Caco-2 (cell line): ENCODE measurements at regions not wholly inside any gene's neighbourhood (a gene's known extent, or its start where the extent isn't known, plus 50 kb on each side); places are given as distances from the start of the nearest gene placed in this dataset.

ENCODE experiments used
- BruUV-seq: library from RNA; stranded (reverse); fragments of 400-500 nt; replicated peaks from 2 replicates; lab custom pipeline; 2021; lab: Mats Ljungman, UMichigan
- CTCF ChIA-PET: fragments of 300-600 bp; sonication (Branson Sonifier 250); formaldehyde crosslinking; loops from one replicate; lab custom pipeline; 2022; ENCODE audit warnings: antibody characterized with exemption; lab: Charles Lee
- POLR2A ChIA-PET: fragments of 300-600 bp; sonication (Branson Sonifier 250); formaldehyde crosslinking; loops from one replicate; lab custom pipeline; 2022; ENCODE audit warnings: antibody characterized with exemption; lab: Charles Lee
- DNase-seq, 2 experiments: peaks; one replicate each; pipeline versions ENCODE4 v3.0.0 to v3.0.0-alpha.2; 2020 to 2022
- H3K27me3 ChIP-seq: replicated peaks from 2 replicates; pipeline ENCODE4 v1.6.0; 2011; ENCODE audit warnings: low read length; ENCODE audit not compliant: control insufficient read depth, insufficient read depth
- H3K36me3 ChIP-seq: 2 replicates; pipeline ENCODE4 v1.5.1; 2011; ENCODE audit warnings: low read length; ENCODE audit not compliant: control insufficient read depth, insufficient read depth
- H3K4me1 ChIP-seq: fragments of 250-450 bp; sonication (Bioruptor Pico); 2 replicates; pipeline ENCODE4 v1.5.1; 2020; ENCODE audit warnings: mild to moderate bottlenecking
- H3K4me3 ChIP-seq: 2 replicates; pipeline ENCODE4 v1.5.1; 2011; ENCODE audit warnings: low read depth, mild to moderate bottlenecking, control low read depth, low read length
- H3K9me3 ChIP-seq: fragments of 250-450 bp; sonication (Bioruptor Pico); 2 replicates; pipeline ENCODE4 v1.5.1; 2020; ENCODE audit warnings: mild to moderate bottlenecking, moderate library complexity
- H3K27ac Mint-ChIP-seq: one replicate; pipeline ENCODE4 v1.8.0; 2022; ENCODE audit warnings: mixed read lengths; ENCODE audit not compliant: unreplicated experiment
- H3K27me3 Mint-ChIP-seq: one replicate; pipeline ENCODE4 v1.8.0; 2022; ENCODE audit warnings: mixed read lengths; ENCODE audit not compliant: insufficient read depth, unreplicated experiment
- H3K36me3 Mint-ChIP-seq: one replicate; pipeline ENCODE4 v1.8.0; 2022; ENCODE audit warnings: mild to moderate bottlenecking, mixed read lengths; ENCODE audit not compliant: insufficient read depth, unreplicated experiment
- H3K4me1 Mint-ChIP-seq: one replicate; pipeline ENCODE4 v1.8.0; 2022; ENCODE audit warnings: low read depth, mixed read lengths; ENCODE audit not compliant: unreplicated experiment
- H3K4me3 Mint-ChIP-seq: one replicate; pipeline ENCODE4 v1.8.0; 2022; ENCODE audit warnings: mild to moderate bottlenecking, moderate library complexity, mixed read lengths; ENCODE audit not compliant: unreplicated experiment
- H3K9me3 Mint-ChIP-seq: one replicate; pipeline ENCODE4 v1.8.0; 2022; ENCODE audit warnings: mixed read lengths; ENCODE audit not compliant: unreplicated experiment
- intact Hi-C: fragments of 100-400 bp; cut with micrococcal nuclease; formaldehyde crosslinking; loops from one replicate; pipeline ENCODE4 v1.10.0; 2022; ENCODE audit not compliant: unreplicated experiment
- TF ChIP-seq, protein P1 (sequence below), 2 experiments: fragments of 200-600 bp in 1 of 2; IDR thresholded peaks; 1 replicate in 1 of 2; 2 replicates in 1 of 2; pipeline versions ENCODE4 v1.5.1 to v1.8.0; 2011 to 2022; ENCODE audit warnings: antibody characterized with exemption in 1 of 2, control low read depth in 1 of 2, inconsistent platforms in 1 of 2, low read depth in 1 of 2, low read length in 1 of 2, mild to moderate bottlenecking in 1 of 2, moderate library complexity in 1 of 2; ENCODE audit not compliant: insufficient read depth in 1 of 2, severe bottlenecking in 1 of 2, unreplicated experiment in 1 of 2

GRCh38 chr2:114218383-114218782, 224.1 kb upstream of the DPP10 start:
- TF ChIP-seq, protein P1, sequence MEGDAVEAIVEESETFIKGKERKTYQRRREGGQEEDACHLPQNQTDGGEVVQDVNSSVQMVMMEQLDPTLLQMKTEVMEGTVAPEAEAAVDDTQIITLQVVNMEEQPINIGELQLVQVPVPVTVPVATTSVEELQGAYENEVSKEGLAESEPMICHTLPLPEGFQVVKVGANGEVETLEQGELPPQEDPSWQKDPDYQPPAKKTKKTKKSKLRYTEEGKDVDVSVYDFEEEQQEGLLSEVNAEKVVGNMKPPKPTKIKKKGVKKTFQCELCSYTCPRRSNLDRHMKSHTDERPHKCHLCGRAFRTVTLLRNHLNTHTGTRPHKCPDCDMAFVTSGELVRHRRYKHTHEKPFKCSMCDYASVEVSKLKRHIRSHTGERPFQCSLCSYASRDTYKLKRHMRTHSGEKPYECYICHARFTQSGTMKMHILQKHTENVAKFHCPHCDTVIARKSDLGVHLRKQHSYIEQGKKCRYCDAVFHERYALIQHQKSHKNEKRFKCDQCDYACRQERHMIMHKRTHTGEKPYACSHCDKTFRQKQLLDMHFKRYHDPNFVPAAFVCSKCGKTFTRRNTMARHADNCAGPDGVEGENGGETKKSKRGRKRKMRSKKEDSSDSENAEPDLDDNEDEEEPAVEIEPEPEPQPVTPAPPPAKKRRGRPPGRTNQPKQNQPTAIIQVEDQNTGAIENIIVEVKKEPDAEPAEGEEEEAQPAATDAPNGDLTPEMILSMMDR (IDR thresholded peaks at IDR 0.05; ENCODE audit: insufficient read depth in 1 of 2, low read depth in 1 of 2, low read length in 1 of 2, severe bottlenecking in 1 of 2, unreplicated experiment in 1 of 2), result no peak
- Mint-ChIP-seq H3K4me3 (no peak overlapping the region), H3K27me3 (peaks cover 5% of the 10 kb centered on the region), H3K27ac (no peak overlapping the region), H3K4me1 (peaks cover 9% of the 10 kb centered on the region), H3K9me3 (no peaks in the 10 kb centered on the region), H3K36me3 (no peaks in the 10 kb centered on the region)
- intact Hi-C loops, result no loop called here
- Histone ChIP-seq H3K27me3 (no peaks in the 10 kb centered on the region), H3K4me1 (peaks cover 8% of the 10 kb centered on the region; the same call in 1 of the 2 replicates), H3K36me3 (no peaks in the 10 kb centered on the region), H3K4me3 (no peak overlapping the region), H3K9me3 (no peaks in the 10 kb centered on the region)
- ChIA-PET CTCF (no interaction called here), POLR2A (no interaction called here)
- DNase-seq, result no peak
- no TSS peak for BruUV-seq

- intact Hi-C loops, result no loop called here
Observed at GRCh38 chr2:114219456-114219855, 223.0 kb upstream of the DPP10 start.

GRCh38 chr2:114222344-114222743, 220.1 kb upstream of the DPP10 start:
- H3K36me3 ChIP-seq, result no peaks in the 10 kb centered on the region
- no peaks in the 10 kb centered on the region for H3K4me1 ChIP-seq
- no peak for DNase-seq
- H3K27me3 Mint-ChIP-seq, result peaks cover 10% of the 10 kb centered on the region
- intact Hi-C loops, result no loop called here
- H3K9me3 Mint-ChIP-seq, result no peaks in the 10 kb centered on the region
- CTCF ChIA-PET, result no interaction called here
- POLR2A ChIA-PET, result no interaction called here
- no peaks in the 10 kb centered on the region for H3K4me1 Mint-ChIP-seq
- H3K27ac Mint-ChIP-seq, result no peak overlapping the region
- TF ChIP-seq, protein P1 (IDR thresholded peaks at IDR 0.05; ENCODE audit: insufficient read depth in 1 of 2, low read depth in 1 of 2, low read length in 1 of 2, severe bottlenecking in 1 of 2, unreplicated experiment in 1 of 2), result no peak
- no TSS peak for BruUV-seq
- no peak overlapping the region for H3K4me3 Mint-ChIP-seq
- no peak overlapping the region for H3K4me3 ChIP-seq
- no peaks in the 10 kb centered on the region for H3K9me3 ChIP-seq
- no peaks in the 10 kb centered on the region for H3K36me3 Mint-ChIP-seq
- H3K27me3 ChIP-seq, result no peaks in the 10 kb centered on the region

More at GRCh38 chr2:114219456-114219855, 223.0 kb upstream of the DPP10 start:
- no peaks in the 10 kb centered on the region for H3K9me3 Mint-ChIP-seq
- Histone ChIP-seq H3K27me3 (no peaks in the 10 kb centered on the region), H3K9me3 (no peaks in the 10 kb centered on the region), H3K36me3 (no peaks in the 10 kb centered on the region), H3K4me1 (no peaks in the 10 kb centered on the region), H3K4me3 (no peak overlapping the region)
- POLR2A ChIA-PET, result no interaction called here
- H3K27ac Mint-ChIP-seq, result no peak overlapping the region
- DNase-seq, result no peak
- H3K27me3 Mint-ChIP-seq, result peaks cover 7% of the 10 kb centered on the region
- no peaks in the 10 kb centered on the region for H3K36me3 Mint-ChIP-seq
- BruUV-seq, result no TSS peak
- no peak overlapping the region for H3K4me3 Mint-ChIP-seq
- TF ChIP-seq, protein P1 (IDR thresholded peaks at IDR 0.05; ENCODE audit: insufficient read depth in 1 of 2, low read depth in 1 of 2, low read length in 1 of 2, severe bottlenecking in 1 of 2, unreplicated experiment in 1 of 2), result no peak
- CTCF ChIA-PET, result no interaction called here
- H3K4me1 Mint-ChIP-seq, result no peaks in the 10 kb centered on the region
